Liver (tissue), 8 donors: ENCODE measurements at regions not wholly inside any gene's neighbourhood (a gene's known extent, or its start where the extent isn't known, plus 50 kb on each side); places are given as distances from the start of the nearest gene placed in this dataset.

Experiments
- DNase-seq: peaks from one replicate; pipeline ENCODE4 v3.0.0-alpha.2; 2017; ENCODE audit warnings: low spot score
- H3K27ac ChIP-seq, 2 donors: one replicate each; pipeline ENCODE4 v1.7.0; 2013; ENCODE audit warnings: inconsistent platforms in 2 of 2, low read length in 2 of 2, control low read depth in 1 of 2, low read depth in 1 of 2, mild to moderate bottlenecking in 1 of 2
- H3K27me3 ChIP-seq, 4 donors: one replicate each; pipeline versions ENCODE4 v1.6.1 to v1.7.0; 2013; ENCODE audit warnings: low read length in 3 of 4, inconsistent platforms in 1 of 4, mild to moderate bottlenecking in 1 of 4, moderate library complexity in 1 of 4; ENCODE audit not compliant: control insufficient read depth in 4 of 4, insufficient read depth in 4 of 4
- H3K36me3 ChIP-seq, 4 donors: one replicate each; pipeline versions ENCODE4 v1.6.1 to v1.7.0; 2013; ENCODE audit warnings: low read length in 3 of 4, mild to moderate bottlenecking in 3 of 4, low read depth in 1 of 4, moderate library complexity in 1 of 4; ENCODE audit not compliant: control insufficient read depth in 4 of 4, insufficient read depth in 3 of 4
- H3K4me1 ChIP-seq, 4 donors: one replicate each; pipeline versions ENCODE4 v1.6.1 to v1.7.0; 2013; ENCODE audit warnings: low read length in 3 of 4, mild to moderate bottlenecking in 3 of 4, moderate library complexity in 1 of 4; ENCODE audit not compliant: control insufficient read depth in 4 of 4, insufficient read depth in 4 of 4
- H3K4me3 ChIP-seq, 3 donors: one replicate each; pipeline versions ENCODE4 v1.6.1 to v1.7.0; 2013; ENCODE audit warnings: low read length in 3 of 3, control low read depth in 1 of 3, low read depth in 1 of 3, mild to moderate bottlenecking in 1 of 3
- H3K9ac ChIP-seq, 2 donors: one replicate each; pipeline ENCODE4 v1.7.0; 2013; ENCODE audit warnings: low read length in 2 of 2, mild to moderate bottlenecking in 2 of 2, moderate library complexity in 2 of 2, control low read depth in 1 of 2, low read depth in 1 of 2
- H3K9me3 ChIP-seq, 4 donors: one replicate each; pipeline versions ENCODE4 v1.6.1 to v1.7.0; 2013; ENCODE audit warnings: low read length in 3 of 4; ENCODE audit not compliant: control insufficient read depth in 4 of 4
- ATF3 ChIP-seq: IDR thresholded peaks from 2 replicates; pipeline ENCODE4 v1.6.1; 2016; ENCODE audit warnings: antibody characterized with exemption
- CTCF ChIP-seq: fragments of 150-350 bp; IDR thresholded peaks from 2 replicates; pipeline ENCODE4 v1.5.1; 2017; ENCODE audit warnings: improper control_type of control experiment, low read depth, low read length; ENCODE audit not compliant: missing input control
- EGR1 ChIP-seq, 2 donors: IDR thresholded peaks; 2 replicates each; pipeline ENCODE4 v1.6.1; 2016 to 2018; ENCODE audit warnings: antibody characterized with exemption in 2 of 2, low read depth in 2 of 2
- FOXA1 ChIP-seq: IDR thresholded peaks from 2 replicates; pipeline ENCODE4 v1.6.1; 2016; ENCODE audit warnings: antibody characterized with exemption
- FOXA2 ChIP-seq: IDR thresholded peaks from 2 replicates; pipeline ENCODE4 v1.6.1; 2016; ENCODE audit warnings: antibody characterized with exemption
- GABPA ChIP-seq, 2 donors: IDR thresholded peaks in 1 of 2; conservative IDR thresholded peaks in 1 of 2; 2 replicates each; pipeline ENCODE4 v1.6.1; 2016; ENCODE audit warnings: antibody characterized with exemption in 2 of 2, mild to moderate bottlenecking in 1 of 2, moderate library complexity in 1 of 2
- HNF4A ChIP-seq, 2 donors: conservative IDR thresholded peaks; 2 replicates each; pipeline ENCODE4 v1.6.1; 2016; ENCODE audit warnings: antibody characterized with exemption in 2 of 2, mild to moderate bottlenecking in 2 of 2
- HNF4G ChIP-seq: IDR thresholded peaks from 2 replicates; pipeline ENCODE4 v1.6.1; 2016; ENCODE audit warnings: antibody characterized with exemption
- MAX ChIP-seq: IDR thresholded peaks from 2 replicates; pipeline ENCODE4 v1.6.1; 2016; ENCODE audit warnings: antibody characterized with exemption
- NR2F2 ChIP-seq: IDR thresholded peaks from 2 replicates; pipeline ENCODE4 v1.6.1; 2016; ENCODE audit warnings: antibody characterized with exemption
- RAD21 ChIP-seq, 2 donors: IDR thresholded peaks; 2 replicates each; pipeline ENCODE4 v1.6.1; 2016; ENCODE audit warnings: antibody characterized with exemption in 2 of 2, mild to moderate bottlenecking in 2 of 2
- REST ChIP-seq: IDR thresholded peaks from 2 replicates; pipeline ENCODE4 v1.6.1; 2016; ENCODE audit warnings: antibody characterized with exemption, mild to moderate bottlenecking
- RXRA ChIP-seq, 2 donors: IDR thresholded peaks; 2 replicates each; pipeline ENCODE4 v1.6.1; 2017 to 2018; ENCODE audit warnings: antibody characterized with exemption in 2 of 2, mild to moderate bottlenecking in 1 of 2
- SP1 ChIP-seq: IDR thresholded peaks from 2 replicates; pipeline ENCODE4 v1.6.1; 2018; ENCODE audit warnings: antibody characterized with exemption, mild to moderate bottlenecking
- TAF1 ChIP-seq: conservative IDR thresholded peaks from 2 replicates; pipeline ENCODE4 v1.6.1; 2016; ENCODE audit warnings: antibody characterized with exemption, mild to moderate bottlenecking
- ZBTB33 ChIP-seq: IDR thresholded peaks from 2 replicates; pipeline ENCODE4 v1.6.1; 2016; ENCODE audit warnings: antibody characterized with exemption
- WGBS: extraction: QIAGEN DNeasy Blood & Tissue Kit; methylation state at CpG from one replicate; pipeline ENCODE4 v1.1.7; 2013; 5-methylcytosine and 5-hydroxymethylcytosine counted together
- donor health status: healthy.
- donor health status: healthy.
- donor health status: healthy.
- donor health status: healthy.
- donor health status: healthy.

- DNase-seq = no peak
- 83% methylated on average over 9 of the region's 9 CpGs for WGBS
- no peaks in the 10 kb centered on the region for H3K36me3 ChIP-seq
- H3K9me3 ChIP-seq = no peaks in the 10 kb centered on the region
- H3K4me3 ChIP-seq = no peak overlapping the region
- no peak overlapping the region for H3K9ac ChIP-seq
- H3K27me3 ChIP-seq = peaks cover 0 to 4% (median 0%) of the 10 kb centered on the region in 4 donors
- no peak overlapping the region for H3K27ac ChIP-seq
- TF ChIP-seq CTCF = no peak
- no peak for TF ChIP-seq RAD21 (IDR thresholded peaks at IDR 0.05)
- TF ChIP-seq SP1 = no peak
- no peak for TF ChIP-seq ATF3
- TF ChIP-seq HNF4G = no peak
- TF ChIP-seq TAF1 = no peak
- no peak for TF ChIP-seq GABPA (IDR thresholded peaks at IDR 0.05 in 1 of 2, conservative IDR thresholded peaks at IDR 0.05 in 1 of 2)
- no peak for TF ChIP-seq MAX
- no peak for TF ChIP-seq RXRA (IDR thresholded peaks at IDR 0.05)
- TF ChIP-seq HNF4A (conservative IDR thresholded peaks at IDR 0.05) = no peak
- TF ChIP-seq NR2F2 = no peak
- no peak for TF ChIP-seq REST
- TF ChIP-seq FOXA1 = no peak
- TF ChIP-seq ZBTB33 = no peak
- no peak for TF ChIP-seq FOXA2
- TF ChIP-seq EGR1 (IDR thresholded peaks at IDR 0.05; ENCODE audit: low read depth in 2 of 2) = no peak
- no peaks in the 10 kb centered on the region for H3K4me1 ChIP-seq
Observed at GRCh38 chr22:47472636-47473035, 710.2 kb downstream of the TBC1D22A start.

GRCh38 chr22:47471406-47471805 lies 709.0 kb downstream of the TBC1D22A start:
- H3K9ac ChIP-seq = no peak overlapping the region
- no peak overlapping the region for H3K4me3 ChIP-seq
- no peaks in the 10 kb centered on the region for H3K9me3 ChIP-seq
- TF ChIP-seq ATF3 = no peak
- TF ChIP-seq NR2F2 = no peak
- no peak for TF ChIP-seq FOXA2
- H3K27ac ChIP-seq = no peak overlapping the region
- 59% methylated on average over 3 of the region's 3 CpGs for WGBS
- H3K36me3 ChIP-seq = no peaks in the 10 kb centered on the region
- DNase-seq = no peak
- H3K27me3 ChIP-seq = peaks cover 0 to 4% (median 0%) of the 10 kb centered on the region in 4 donors
- no peaks in the 10 kb centered on the region for H3K4me1 ChIP-seq
